ENCODE measurements at regions not wholly inside any gene's neighbourhood (a gene's known extent, or its start where the extent isn't known, plus 50 kb on each side); places are given as distances from the start of the nearest gene placed in this dataset.

DNA sequence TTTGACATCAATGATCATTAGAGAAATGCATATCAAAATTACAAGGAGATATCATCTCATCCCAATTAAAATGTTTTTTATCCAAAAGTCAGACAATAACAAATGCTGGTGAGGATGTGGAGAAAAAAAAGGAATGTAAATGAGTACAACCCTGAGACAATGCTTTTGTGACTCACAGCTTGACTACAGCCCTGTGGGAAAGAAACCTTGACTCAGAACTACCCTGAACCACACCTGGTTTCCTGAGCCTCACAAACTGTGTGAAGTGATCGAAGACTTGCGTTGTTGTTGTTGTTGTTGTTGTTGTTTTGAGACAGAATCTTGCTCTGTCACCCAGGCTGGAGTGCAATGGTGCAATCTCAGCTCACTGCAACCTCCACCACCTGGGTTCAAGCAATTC lies 266.6 kb upstream of the MYT1L start:
- no peaks in the 10 kb centered on the region for H3K4me1 ChIP-seq
- intact Hi-C loops (cut with micrococcal nuclease; ENCODE audit: unreplicated experiment), result no loop called here
- no peaks in the 10 kb centered on the region for H3K36me3 Mint-ChIP-seq (ENCODE audit: insufficient read depth, unreplicated experiment)
- H3K4me3 Mint-ChIP-seq (ENCODE audit: unreplicated experiment), result no peak overlapping the region
- no peaks in the 10 kb centered on the region for H3K27me3 ChIP-seq (replicated peaks; ENCODE audit: control insufficient read depth, insufficient read depth, low read length)
- H3K27me3 Mint-ChIP-seq (ENCODE audit: insufficient read depth, unreplicated experiment), result peaks cover 10% of the 10 kb centered on the region
- no TSS peak for BruUV-seq (replicated peaks)
- no peak for TF ChIP-seq CTCF (IDR thresholded peaks at IDR 0.05; ENCODE audit: insufficient read depth in 1 of 2, low read depth in 1 of 2, low read length in 1 of 2, severe bottlenecking in 1 of 2, unreplicated experiment in 1 of 2)
- no peaks in the 10 kb centered on the region for H3K4me1 Mint-ChIP-seq (ENCODE audit: low read depth, unreplicated experiment)
- no peaks in the 10 kb centered on the region for H3K36me3 ChIP-seq (ENCODE audit: control insufficient read depth, insufficient read depth, low read length)
- H3K4me3 ChIP-seq (ENCODE audit: low read depth, low read length), result no peak overlapping the region
- CTCF ChIA-PET, result no interaction called here
- POLR2A ChIA-PET, result no interaction called here
- H3K9me3 ChIP-seq, result no peaks in the 10 kb centered on the region
- no peak overlapping the region for H3K27ac Mint-ChIP-seq (ENCODE audit: unreplicated experiment)
- no peak for DNase-seq
- peaks cover 10% of the 10 kb centered on the region for H3K9me3 Mint-ChIP-seq (ENCODE audit: unreplicated experiment)

GRCh38 chr2:2591542-2591940 lies 260.5 kb upstream of the MYT1L start:
- Histone ChIP-seq H3K9me3 (no peaks in the 10 kb centered on the region), H3K4me1 (no peaks in the 10 kb centered on the region)
- intact Hi-C loops (cut with micrococcal nuclease; ENCODE audit: unreplicated experiment), result no loop called here

GRCh38 chr2:2590841-2591541 lies 259.9 kb upstream of the MYT1L start:
- no peak overlapping the region for H3K4me3 Mint-ChIP-seq (ENCODE audit: unreplicated experiment)
- BruUV-seq (replicated peaks), result no TSS peak
- DNase-seq, result no peak
- Histone ChIP-seq H3K4me3 (ENCODE audit: low read depth, low read length) (no peak overlapping the region), H3K9me3 (no peaks in the 10 kb centered on the region), H3K27me3 (replicated peaks; ENCODE audit: control insufficient read depth, insufficient read depth, low read length) (no peaks in the 10 kb centered on the region), H3K36me3 (ENCODE audit: control insufficient read depth, insufficient read depth, low read length) (no peaks in the 10 kb centered on the region), H3K4me1 (no peaks in the 10 kb centered on the region)
- H3K4me1 Mint-ChIP-seq (ENCODE audit: low read depth, unreplicated experiment), result no peaks in the 10 kb centered on the region
- ChIA-PET POLR2A (no interaction called here), CTCF (no interaction called here)
- H3K9me3 Mint-ChIP-seq (ENCODE audit: unreplicated experiment), result peaks cover 3% of the 10 kb centered on the region
- H3K27ac Mint-ChIP-seq (ENCODE audit: unreplicated experiment), result no peak overlapping the region
- TF ChIP-seq CTCF (IDR thresholded peaks at IDR 0.05; ENCODE audit: insufficient read depth in 1 of 2, low read depth in 1 of 2, low read length in 1 of 2, severe bottlenecking in 1 of 2, unreplicated experiment in 1 of 2), result no peak
- intact Hi-C loops (cut with micrococcal nuclease; ENCODE audit: unreplicated experiment), result no loop called here
- peaks cover 3% of the 10 kb centered on the region for H3K27me3 Mint-ChIP-seq (ENCODE audit: insufficient read depth, unreplicated experiment)
- no peaks in the 10 kb centered on the region for H3K36me3 Mint-ChIP-seq (ENCODE audit: insufficient read depth, unreplicated experiment)

More at GRCh38 chr2:2591542-2591940, 260.5 kb upstream of the MYT1L start:
- Mint-ChIP-seq H3K4me1 (ENCODE audit: low read depth, unreplicated experiment) (no peaks in the 10 kb centered on the region), H3K9me3 (ENCODE audit: unreplicated experiment) (peaks cover 8% of the 10 kb centered on the region), H3K27ac (ENCODE audit: unreplicated experiment) (no peak overlapping the region), H3K27me3 (ENCODE audit: insufficient read depth, unreplicated experiment) (peaks cover 2% of the 10 kb centered on the region), H3K4me3 (ENCODE audit: unreplicated experiment) (no peak overlapping the region), H3K36me3 (ENCODE audit: insufficient read depth, unreplicated experiment) (no peaks in the 10 kb centered on the region)
- no peak for DNase-seq
- no peaks in the 10 kb centered on the region for H3K36me3 ChIP-seq (ENCODE audit: control insufficient read depth, insufficient read depth, low read length)
- TF ChIP-seq CTCF (IDR thresholded peaks at IDR 0.05; ENCODE audit: insufficient read depth in 1 of 2, low read depth in 1 of 2, low read length in 1 of 2, severe bottlenecking in 1 of 2, unreplicated experiment in 1 of 2), result no peak
- POLR2A ChIA-PET, result no interaction called here
- CTCF ChIA-PET, result no interaction called here
- no peak overlapping the region for H3K4me3 ChIP-seq (ENCODE audit: low read depth, low read length)
- H3K27me3 ChIP-seq (replicated peaks; ENCODE audit: control insufficient read depth, insufficient read depth, low read length), result no peaks in the 10 kb centered on the region
- BruUV-seq (replicated peaks), result no TSS peak

Measured in Caco-2 (cell line).